Spleen (tissue), 7 donors: ENCODE measurements at regions not wholly inside any gene's neighbourhood (a gene's known extent, or its start where the extent isn't known, plus 50 kb on each side); places are given as distances from the start of the nearest gene placed in this dataset.

Experiments
- CTCF ChIP-seq, 11 experiments: fragments of 200-600 bp in 7 of 11; fragments of 450-650 bp in 4 of 11; sonication (generic) in 4 of 11; IDR thresholded peaks in 8 of 11; conservative IDR thresholded peaks in 3 of 11; 1 replicate in 7 of 11; 2 replicates in 4 of 11; pipeline versions ENCODE4 v1.4.0 to v1.8.0; 2016 to 2021; ENCODE audit warnings: antibody characterized with exemption in 11 of 11, inconsistent platforms in 4 of 11, mild to moderate bottlenecking in 1 of 11
- POLR2A ChIP-seq, 3 donors: fragments of 450-650 bp; IDR thresholded peaks; one replicate each; pipeline ENCODE4 v1.5.1; 2017; ENCODE audit warnings: antibody characterized with exemption in 3 of 3, mild to moderate bottlenecking in 1 of 3
- POLR2AphosphoS5 ChIP-seq, 3 donors: sonication (generic); formaldehyde crosslinking; IDR thresholded peaks; one replicate each; pipeline ENCODE4 v1.5.1; 2017; ENCODE audit warnings: antibody characterized with exemption in 3 of 3
- donor health status: DM: no; HTN: no; CAD: no; lungs with moderate emphysema.
- donor health status: DM: no; HTN: no; CAD: no.
- donor health status: DM: no; HTN: no; CAD: no.

- TF ChIP-seq POLR2AphosphoS5 (IDR thresholded peaks at IDR 0.05) (no peak), POLR2A (IDR thresholded peaks at IDR 0.05) (no peak), CTCF (IDR thresholded peaks at IDR 0.05 in 8 of 11, conservative IDR thresholded peaks at IDR 0.05 in 3 of 11) (no peak)
Observed at GRCh38 chr17:73733517-73733916, 89.3 kb upstream of the SDK2 start.
